ENCODE measurements at regions not wholly inside any gene's neighbourhood (a gene's known extent, or its start where the extent isn't known, plus 50 kb on each side); places are given as distances from the start of the nearest gene placed in this dataset.

DNA sequence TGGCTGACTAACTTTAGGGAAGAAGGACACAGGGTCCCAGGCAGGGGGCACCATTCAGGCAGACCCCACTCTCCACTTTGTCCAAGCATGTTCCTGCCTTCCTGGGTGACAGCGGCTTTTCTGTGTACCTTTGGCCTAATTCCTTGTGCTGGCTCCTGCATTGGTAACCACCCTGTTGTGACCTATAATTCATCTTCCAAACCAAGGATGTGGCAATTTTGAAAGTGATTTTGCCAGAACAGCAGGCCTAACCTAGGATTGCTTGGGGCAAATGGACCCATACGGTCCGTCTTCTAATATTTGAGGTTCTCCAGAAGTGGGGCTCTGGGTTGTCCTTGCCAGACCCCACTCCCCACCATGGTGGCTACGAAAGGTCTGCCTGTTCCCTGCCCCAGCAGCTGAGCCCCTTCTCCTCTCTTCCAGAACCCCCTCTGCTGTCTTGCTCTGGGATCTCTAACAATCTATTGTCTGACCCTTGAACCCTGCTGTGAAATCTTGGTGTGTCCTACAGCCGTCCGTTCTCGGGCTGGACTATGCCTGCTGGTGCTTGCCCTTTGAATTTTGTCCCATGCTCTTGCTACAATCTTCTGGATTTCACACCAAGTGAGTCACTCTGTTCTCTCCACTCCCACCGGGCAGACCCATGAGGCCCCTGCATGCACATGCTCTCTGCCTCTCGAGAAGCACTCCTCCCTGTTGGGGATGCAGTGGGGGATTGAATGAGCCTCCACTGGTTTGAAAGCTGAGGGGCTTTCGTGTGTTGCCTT, 316.0 kb downstream of the CXCL12 start:
- no peak for TF ChIP-seq CTCF (IDR thresholded peaks at IDR 0.05)
- no peak overlapping the region for H3K27ac Mint-ChIP-seq (ENCODE audit: unreplicated experiment)
- no peaks in the 10 kb centered on the region for H3K36me3 Mint-ChIP-seq (ENCODE audit: unreplicated experiment)
- no peak overlapping the region for H3K4me3 Mint-ChIP-seq (ENCODE audit: unreplicated experiment)
- no peaks in the 10 kb centered on the region for H3K9me3 Mint-ChIP-seq (ENCODE audit: unreplicated experiment)
- H3K27me3 Mint-ChIP-seq (ENCODE audit: unreplicated experiment): peaks cover 3% of the 10 kb centered on the region
- DNase-seq (ENCODE audit: extremely low spot score, unreplicated experiment): no peak
- H3K4me1 Mint-ChIP-seq (ENCODE audit: unreplicated experiment): peaks cover 13% of the 10 kb centered on the region

GRCh38 chr10:44067432-44067831, 317.5 kb downstream of the CXCL12 start:
- DNase-seq (ENCODE audit: extremely low spot score, unreplicated experiment): no peak
- Mint-ChIP-seq H3K27ac (ENCODE audit: unreplicated experiment) (no peak overlapping the region), H3K4me3 (ENCODE audit: unreplicated experiment) (no peak overlapping the region), H3K36me3 (ENCODE audit: unreplicated experiment) (no peaks in the 10 kb centered on the region), H3K4me1 (ENCODE audit: unreplicated experiment) (peaks cover 13% of the 10 kb centered on the region), H3K9me3 (ENCODE audit: unreplicated experiment) (no peaks in the 10 kb centered on the region), H3K27me3 (ENCODE audit: unreplicated experiment) (peaks cover 5% of the 10 kb centered on the region)
- TF ChIP-seq CTCF (IDR thresholded peaks at IDR 0.05): no peak

GRCh38 chr10:44066527-44067255, 318.2 kb downstream of the CXCL12 start:
- no peak overlapping the region for H3K4me3 Mint-ChIP-seq (ENCODE audit: unreplicated experiment)
- H3K27ac Mint-ChIP-seq (ENCODE audit: unreplicated experiment): no peak overlapping the region
- no peaks in the 10 kb centered on the region for H3K36me3 Mint-ChIP-seq (ENCODE audit: unreplicated experiment)
- peaks cover 10% of the 10 kb centered on the region for H3K4me1 Mint-ChIP-seq (ENCODE audit: unreplicated experiment)
- no peaks in the 10 kb centered on the region for H3K9me3 Mint-ChIP-seq (ENCODE audit: unreplicated experiment)
- no peak for TF ChIP-seq CTCF (IDR thresholded peaks at IDR 0.05)
- peaks cover 8% of the 10 kb centered on the region for H3K27me3 Mint-ChIP-seq (ENCODE audit: unreplicated experiment)
- DNase-seq (ENCODE audit: extremely low spot score, unreplicated experiment): no peak

DNA sequence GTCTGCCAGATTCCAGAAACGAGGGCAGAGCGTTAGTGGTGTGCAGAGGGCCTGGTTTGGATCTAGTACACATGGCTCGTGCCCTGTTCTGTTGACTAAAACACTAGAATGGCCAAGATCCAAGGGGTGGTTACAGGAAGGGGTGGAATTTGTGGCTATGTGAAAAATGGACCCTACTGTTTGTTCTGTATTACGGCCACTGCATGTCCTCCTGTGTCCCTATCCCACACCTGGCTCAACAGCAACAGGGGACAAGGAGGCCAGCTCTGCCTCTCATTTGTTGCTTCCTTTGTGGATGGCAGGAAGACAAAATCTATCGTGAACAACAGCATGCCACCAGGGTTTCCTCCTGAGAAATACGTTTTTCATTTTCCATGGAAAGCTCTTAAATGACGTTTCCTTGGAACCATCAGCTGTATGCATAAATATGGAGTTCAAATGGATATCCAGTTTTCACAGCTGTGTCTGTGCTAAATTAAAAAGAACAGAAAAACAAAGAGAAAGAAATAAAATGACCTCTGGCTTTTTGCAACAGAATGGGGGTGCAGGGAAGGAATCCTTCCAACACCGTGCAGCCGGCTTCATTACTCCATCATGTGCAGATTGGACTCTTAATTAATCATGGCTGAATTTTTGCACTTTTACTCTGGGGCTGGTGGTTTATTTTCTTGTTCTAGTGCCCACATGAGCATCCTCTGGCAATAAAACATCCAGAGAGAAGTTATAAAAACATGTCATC, 318.9 kb downstream of the CXCL12 start:
- Mint-ChIP-seq H3K27me3 (ENCODE audit: unreplicated experiment) (peaks cover 13% of the 10 kb centered on the region), H3K27ac (ENCODE audit: unreplicated experiment) (no peak overlapping the region), H3K36me3 (ENCODE audit: unreplicated experiment) (no peaks in the 10 kb centered on the region), H3K4me1 (ENCODE audit: unreplicated experiment) (peaks cover 5% of the 10 kb centered on the region), H3K9me3 (ENCODE audit: unreplicated experiment) (no peaks in the 10 kb centered on the region), H3K4me3 (ENCODE audit: unreplicated experiment) (no peak overlapping the region)
- TF ChIP-seq CTCF (IDR thresholded peaks at IDR 0.05): no peak
- no peak for DNase-seq (ENCODE audit: extremely low spot score, unreplicated experiment)

Data from osteocyte (in vitro differentiated cells).